ENCODE measurements at regions not wholly inside any gene's neighbourhood (a gene's known extent, or its start where the extent isn't known, plus 50 kb on each side); places are given as distances from the start of the nearest gene placed in this dataset.
A peak's percentile ranks its signal among the peaks of the same experiment; 100 is the strongest.
"Not testable (repeated sequence)": the region's sequence is repeated elsewhere in the genome, so short reads cannot be mapped to it uniquely, and the experiment has no call there.

DNA sequence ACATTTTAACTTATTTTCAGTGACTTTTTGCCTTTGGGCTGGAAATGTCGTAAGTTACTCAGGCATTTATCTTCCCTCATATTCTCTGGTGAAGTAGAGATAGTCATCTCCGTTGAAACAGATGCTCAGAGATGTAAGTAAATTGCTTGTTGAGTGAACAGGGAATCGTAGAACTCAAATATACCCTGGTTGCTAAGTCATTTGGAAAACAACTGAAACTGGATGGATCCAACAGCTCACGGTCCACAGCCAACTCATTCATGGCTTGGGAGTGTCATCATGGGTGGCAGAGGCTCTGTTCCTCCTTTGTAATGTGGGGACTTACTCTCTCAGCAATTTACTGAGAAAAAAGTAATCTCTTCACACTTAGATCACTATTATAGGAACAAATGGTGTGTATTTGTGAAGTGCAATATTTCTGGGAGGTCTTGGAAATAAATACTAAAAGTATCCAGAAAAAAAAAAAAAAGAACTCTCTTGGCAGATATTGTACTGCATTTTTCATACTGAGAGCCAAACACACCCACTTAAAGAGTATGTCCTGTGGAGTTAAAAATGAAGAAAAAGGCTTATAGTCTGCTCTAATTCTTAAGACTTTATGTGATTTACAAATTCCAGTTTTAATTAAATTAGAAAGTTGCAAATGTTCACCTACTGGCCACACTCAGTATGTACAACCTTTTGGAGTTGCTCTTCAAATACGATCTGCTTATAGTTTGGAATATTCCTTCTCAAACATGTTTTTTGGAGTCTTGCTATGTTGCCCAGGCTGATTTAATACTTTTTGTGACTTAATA is 107.4 kb downstream of the LEPR start:
- peak; percentile 43 for DNase-seq (ENCODE audit: low read depth)
- H3K9me3 ChIP-seq (ENCODE audit: control insufficient read depth, low read length) = no peaks in the 10 kb centered on the region
- no peaks in the 10 kb centered on the region for H3K36me3 ChIP-seq (ENCODE audit: control insufficient read depth, insufficient read depth, low read length, severe bottlenecking)
- peak overlapping the region; percentile 65 for H3K9ac ChIP-seq (ENCODE audit: low read length)
- H3K4me1 ChIP-seq (ENCODE audit: control insufficient read depth, insufficient read depth, low read length) = peaks cover 23% of the 10 kb centered on the region
- H3K27me3 ChIP-seq (replicated peaks; ENCODE audit: control insufficient read depth, insufficient read depth, low read length) = peaks cover 6% of the 10 kb centered on the region
- peak overlapping the region; percentile 73 for H3K4me3 ChIP-seq (ENCODE audit: low read length)

DNA sequence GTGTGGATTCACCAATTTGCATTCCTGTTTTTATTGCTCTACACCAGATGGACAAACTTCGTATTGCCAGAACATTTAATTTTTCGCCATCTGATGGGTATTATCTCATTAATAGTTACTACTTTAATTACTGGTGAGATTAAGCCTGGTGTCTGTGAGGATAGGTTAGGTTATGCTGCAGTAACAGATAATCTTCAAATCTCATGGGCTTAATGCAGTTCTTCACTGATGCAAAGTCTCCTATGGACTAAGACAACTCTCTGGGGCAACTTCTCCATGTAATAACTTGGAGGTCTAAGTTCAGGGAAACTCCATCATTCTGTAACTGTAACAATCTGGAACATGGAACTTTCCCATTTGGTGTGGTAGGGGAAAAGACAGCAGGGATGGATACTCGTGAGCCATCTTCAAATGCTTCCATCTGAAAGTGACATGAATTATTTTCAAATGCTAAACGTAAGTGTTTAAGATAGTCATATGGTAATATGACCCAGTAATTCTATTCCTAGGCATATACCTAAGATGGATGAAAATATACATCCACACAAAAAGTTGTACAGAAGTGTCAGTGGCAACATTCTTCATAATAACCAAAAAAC is 111.6 kb downstream of the LEPR start:
- H3K4me1 ChIP-seq (ENCODE audit: control insufficient read depth, insufficient read depth, low read length) = peaks cover 11% of the 10 kb centered on the region

DNA sequence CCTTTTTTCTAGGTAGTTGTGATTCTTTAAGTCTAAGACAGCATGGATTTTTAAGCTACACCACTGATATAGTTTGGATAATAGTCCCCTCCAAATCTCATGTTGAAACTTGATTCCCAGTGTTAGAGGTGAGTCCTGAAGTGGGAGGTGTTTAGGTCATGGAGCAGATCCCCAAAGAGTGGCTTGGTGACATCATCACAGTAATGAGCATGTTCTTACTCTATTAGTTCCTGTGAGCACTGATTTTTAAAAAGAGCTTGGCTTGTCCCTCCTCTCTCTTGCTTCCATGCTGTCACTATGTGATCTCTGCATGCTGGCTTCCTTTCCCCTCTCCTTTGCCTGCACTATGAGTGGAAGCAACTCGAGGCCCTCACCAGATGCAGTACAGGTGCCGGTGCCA is 115.5 kb downstream of the LEPR start:
- Histone ChIP-seq H3K9ac (ENCODE audit: low read length) (no peak overlapping the region), H3K27me3 (replicated peaks; ENCODE audit: control insufficient read depth, insufficient read depth, low read length) (no peaks in the 10 kb centered on the region), H3K4me3 (ENCODE audit: low read length) (no peak overlapping the region), H3K36me3 (ENCODE audit: control insufficient read depth, insufficient read depth, low read length, severe bottlenecking) (no peaks in the 10 kb centered on the region), H3K4me1 (ENCODE audit: control insufficient read depth, insufficient read depth, low read length) (no peaks in the 10 kb centered on the region), H3K9me3 (ENCODE audit: control insufficient read depth, low read length) (peaks cover 10% of the 10 kb centered on the region)
- no peak for DNase-seq (ENCODE audit: low read depth)

More for the DNA sequence above, 111.6 kb downstream of the LEPR start:
- Histone ChIP-seq H3K9me3 (ENCODE audit: control insufficient read depth, low read length) (peaks cover 10% of the 10 kb centered on the region), H3K27me3 (replicated peaks; ENCODE audit: control insufficient read depth, insufficient read depth, low read length) (no peaks in the 10 kb centered on the region), H3K9ac (ENCODE audit: low read length) (no peak overlapping the region), H3K36me3 (ENCODE audit: control insufficient read depth, insufficient read depth, low read length, severe bottlenecking) (no peaks in the 10 kb centered on the region), H3K4me3 (ENCODE audit: low read length) (no peak overlapping the region)
- DNase-seq (ENCODE audit: low read depth) = no peak

DNA sequence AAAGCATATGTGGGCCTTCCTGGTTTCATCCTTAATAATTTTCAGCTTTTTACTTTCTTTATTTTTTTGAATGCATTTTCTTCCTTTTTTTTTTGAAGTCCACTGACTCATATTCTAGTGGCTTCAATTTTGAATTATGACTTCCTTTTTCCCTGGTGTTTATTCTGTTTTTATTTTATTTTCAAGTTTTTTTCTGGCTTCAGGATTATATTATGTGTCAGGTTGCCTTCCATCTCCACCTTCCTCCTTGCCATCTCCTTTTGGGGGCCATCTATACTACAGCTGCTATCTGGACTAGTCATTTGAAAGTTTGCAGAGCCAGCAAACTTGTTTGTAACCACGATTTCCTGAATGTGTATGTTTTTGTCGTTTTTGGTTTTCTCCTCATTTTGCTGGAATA is 117.6 kb downstream of the LEPR start:
- no peak overlapping the region for H3K9ac ChIP-seq (ENCODE audit: low read length)
- peaks cover 10% of the 10 kb centered on the region for H3K9me3 ChIP-seq (ENCODE audit: control insufficient read depth, low read length)
- no peak overlapping the region for H3K4me3 ChIP-seq (ENCODE audit: low read length)
- DNase-seq (ENCODE audit: low read depth) = no peak
- no peaks in the 10 kb centered on the region for H3K4me1 ChIP-seq (ENCODE audit: control insufficient read depth, insufficient read depth, low read length)
- H3K27me3 ChIP-seq (replicated peaks; ENCODE audit: control insufficient read depth, insufficient read depth, low read length) = no peaks in the 10 kb centered on the region
- H3K36me3 ChIP-seq (ENCODE audit: control insufficient read depth, insufficient read depth, low read length, severe bottlenecking) = no peaks in the 10 kb centered on the region

DNA sequence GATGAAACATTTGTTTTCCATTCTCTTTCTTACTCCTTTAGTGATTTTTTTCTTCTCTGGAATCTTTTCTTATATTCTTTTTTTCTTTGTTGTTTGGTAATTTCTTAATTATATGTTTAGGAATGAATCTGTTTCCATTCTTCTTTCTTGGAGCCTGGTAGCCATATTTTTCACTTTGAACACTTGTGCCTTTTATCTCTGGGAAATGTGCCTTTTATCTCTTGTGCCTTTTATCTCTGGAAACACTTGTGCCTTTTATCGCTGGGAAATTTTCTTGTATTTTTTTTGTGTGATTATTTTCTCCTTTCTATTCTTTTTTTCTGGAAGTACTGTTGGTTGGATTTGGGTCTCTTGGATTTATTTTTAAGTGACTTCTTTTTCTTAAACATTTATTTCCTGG is 118.2 kb downstream of the LEPR start:
- no peak overlapping the region for H3K9ac ChIP-seq (ENCODE audit: low read length)
- no peaks in the 10 kb centered on the region for H3K4me1 ChIP-seq (ENCODE audit: control insufficient read depth, insufficient read depth, low read length)
- no peak overlapping the region for H3K4me3 ChIP-seq (ENCODE audit: low read length)
- DNase-seq (ENCODE audit: low read depth) = no peak
- peaks cover 4% of the 10 kb centered on the region for H3K9me3 ChIP-seq (ENCODE audit: control insufficient read depth, low read length)
- no peaks in the 10 kb centered on the region for H3K36me3 ChIP-seq (ENCODE audit: control insufficient read depth, insufficient read depth, low read length, severe bottlenecking)
- no peaks in the 10 kb centered on the region for H3K27me3 ChIP-seq (replicated peaks; ENCODE audit: control insufficient read depth, insufficient read depth, low read length)

DNA sequence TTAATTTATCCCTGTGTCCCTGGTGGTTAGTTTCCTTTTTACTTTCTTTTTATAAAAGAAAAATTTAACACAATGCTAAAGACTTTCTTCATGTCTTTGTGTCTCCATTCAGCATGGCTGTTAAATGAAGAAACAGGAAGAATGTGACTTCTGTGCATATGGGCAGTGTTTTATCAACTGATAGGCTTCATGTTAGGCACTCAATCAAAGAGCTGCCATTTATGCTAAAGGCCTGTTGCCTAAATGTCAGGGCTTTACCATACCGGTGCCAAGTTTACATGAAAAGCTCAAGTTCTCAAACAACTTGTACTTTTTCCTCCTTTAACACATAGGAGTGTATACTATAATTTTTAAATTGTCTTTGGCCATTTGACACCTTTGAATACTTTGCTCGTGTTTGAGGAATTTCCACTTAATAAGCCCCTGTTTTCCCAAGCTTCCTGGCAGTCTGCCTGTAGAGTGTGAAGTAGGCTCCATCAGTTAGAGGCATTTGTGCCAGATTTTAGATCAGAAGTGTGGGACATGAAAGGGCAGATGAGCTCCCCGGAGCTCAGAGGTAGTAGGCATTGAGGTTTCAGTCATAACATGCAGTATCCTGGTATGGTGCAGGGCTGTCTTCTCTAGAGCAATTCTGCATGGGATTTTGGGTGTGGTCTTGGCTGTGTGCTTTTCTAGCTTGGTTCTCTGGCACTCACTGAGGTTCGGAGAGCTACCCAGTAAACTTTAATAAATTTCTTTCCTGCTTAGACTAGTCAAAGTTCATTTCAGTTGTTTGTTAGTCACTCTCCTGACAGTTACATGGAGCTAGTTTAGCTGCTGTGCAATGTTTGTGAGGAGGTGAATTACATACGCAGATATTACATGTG is 119.0 kb downstream of the LEPR start:
- H3K27me3 ChIP-seq (replicated peaks; ENCODE audit: control insufficient read depth, insufficient read depth, low read length) = no peaks in the 10 kb centered on the region
- DNase-seq (ENCODE audit: low read depth) = no peak
- H3K36me3 ChIP-seq (ENCODE audit: control insufficient read depth, insufficient read depth, low read length, severe bottlenecking) = no peaks in the 10 kb centered on the region
- H3K4me1 ChIP-seq (ENCODE audit: control insufficient read depth, insufficient read depth, low read length) = no peaks in the 10 kb centered on the region
- no peak overlapping the region for H3K9ac ChIP-seq (ENCODE audit: low read length)
- H3K9me3 ChIP-seq (ENCODE audit: control insufficient read depth, low read length) = no peaks in the 10 kb centered on the region
- H3K4me3 ChIP-seq (ENCODE audit: low read length) = no peak overlapping the region

DNA sequence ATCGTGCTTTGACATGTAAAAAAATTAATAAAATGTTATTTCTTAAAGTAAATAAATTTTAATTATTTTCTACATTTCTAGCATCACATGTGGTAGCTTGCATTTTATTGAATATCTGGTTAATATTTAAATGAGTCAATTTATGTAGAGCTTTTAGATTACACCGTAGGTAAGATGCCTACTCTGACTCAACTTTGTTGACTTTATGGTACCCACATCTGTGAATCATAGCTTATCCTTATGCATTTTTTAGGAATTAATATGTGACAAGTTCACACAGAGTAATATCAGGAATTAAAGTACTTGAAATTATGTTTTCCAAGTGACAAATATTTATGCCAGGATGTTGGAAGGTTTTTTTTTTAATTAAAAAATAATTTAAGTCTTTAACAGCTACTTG is 120.7 kb downstream of the LEPR start:
- H3K4me3 ChIP-seq (ENCODE audit: low read length) = no peak overlapping the region
- H3K9me3 ChIP-seq (ENCODE audit: control insufficient read depth, low read length) = no peaks in the 10 kb centered on the region
- H3K27me3 ChIP-seq (replicated peaks; ENCODE audit: control insufficient read depth, insufficient read depth, low read length) = no peaks in the 10 kb centered on the region
- H3K36me3 ChIP-seq (ENCODE audit: control insufficient read depth, insufficient read depth, low read length, severe bottlenecking) = no peaks in the 10 kb centered on the region
- DNase-seq (ENCODE audit: low read depth) = no peak
- H3K4me1 ChIP-seq (ENCODE audit: control insufficient read depth, insufficient read depth, low read length) = no peaks in the 10 kb centered on the region
- H3K9ac ChIP-seq (ENCODE audit: low read length) = no peak overlapping the region

DNA sequence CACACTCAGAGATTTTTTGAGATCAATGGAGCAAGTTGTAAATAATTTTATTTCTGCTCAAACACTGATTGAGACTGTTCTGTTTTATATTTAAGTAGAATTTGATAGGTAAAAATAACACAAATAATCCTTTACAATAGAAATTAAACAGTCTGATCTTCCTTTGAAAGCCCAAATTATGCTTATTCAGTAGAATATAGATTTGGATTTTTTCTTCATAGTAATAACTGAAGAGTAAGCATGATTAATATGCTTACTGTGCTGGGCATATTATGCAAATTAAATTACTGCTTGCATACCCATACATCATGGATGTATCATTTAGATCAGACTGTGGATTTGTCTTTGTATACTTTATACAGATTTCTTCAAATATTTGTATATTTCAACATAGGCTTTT is 121.4 kb downstream of the LEPR start:
- Histone ChIP-seq H3K4me1 (ENCODE audit: control insufficient read depth, insufficient read depth, low read length) (no peaks in the 10 kb centered on the region), H3K9ac (ENCODE audit: low read length) (no peak overlapping the region), H3K27me3 (replicated peaks; ENCODE audit: control insufficient read depth, insufficient read depth, low read length) (no peaks in the 10 kb centered on the region), H3K36me3 (ENCODE audit: control insufficient read depth, insufficient read depth, low read length, severe bottlenecking) (no peaks in the 10 kb centered on the region), H3K4me3 (ENCODE audit: low read length) (no peak overlapping the region), H3K9me3 (ENCODE audit: control insufficient read depth, low read length) (no peaks in the 10 kb centered on the region)
- DNase-seq (ENCODE audit: low read depth) = no peak

DNA sequence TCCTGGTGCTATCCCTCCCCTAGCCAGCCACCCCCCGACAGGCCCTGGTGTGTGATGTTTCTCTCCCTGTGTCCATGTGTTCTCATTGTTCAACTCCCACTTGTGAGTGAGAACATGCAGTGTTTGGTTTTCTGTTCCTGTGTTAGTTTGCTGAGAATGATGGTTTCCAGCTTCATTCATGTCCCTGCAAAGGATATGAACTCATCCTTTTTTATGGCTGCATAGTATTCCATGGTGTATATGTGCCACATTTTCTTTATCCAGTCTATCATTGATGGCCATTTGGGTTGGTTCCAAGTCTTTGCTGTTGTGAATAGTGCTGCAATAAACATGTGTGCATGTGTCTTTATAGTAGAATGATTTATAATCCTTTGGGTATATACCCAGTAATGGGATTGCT is 122.1 kb downstream of the LEPR start:
- H3K4me1 ChIP-seq (ENCODE audit: control insufficient read depth, insufficient read depth, low read length); H3K4me3 ChIP-seq (ENCODE audit: low read length); H3K36me3 ChIP-seq (ENCODE audit: control insufficient read depth, insufficient read depth, low read length, severe bottlenecking); H3K9me3 ChIP-seq (ENCODE audit: control insufficient read depth, low read length); H3K27me3 ChIP-seq (replicated peaks; ENCODE audit: control insufficient read depth, insufficient read depth, low read length); H3K9ac ChIP-seq (ENCODE audit: low read length); DNase-seq (ENCODE audit: low read depth): not testable (repeated sequence)

DNA sequence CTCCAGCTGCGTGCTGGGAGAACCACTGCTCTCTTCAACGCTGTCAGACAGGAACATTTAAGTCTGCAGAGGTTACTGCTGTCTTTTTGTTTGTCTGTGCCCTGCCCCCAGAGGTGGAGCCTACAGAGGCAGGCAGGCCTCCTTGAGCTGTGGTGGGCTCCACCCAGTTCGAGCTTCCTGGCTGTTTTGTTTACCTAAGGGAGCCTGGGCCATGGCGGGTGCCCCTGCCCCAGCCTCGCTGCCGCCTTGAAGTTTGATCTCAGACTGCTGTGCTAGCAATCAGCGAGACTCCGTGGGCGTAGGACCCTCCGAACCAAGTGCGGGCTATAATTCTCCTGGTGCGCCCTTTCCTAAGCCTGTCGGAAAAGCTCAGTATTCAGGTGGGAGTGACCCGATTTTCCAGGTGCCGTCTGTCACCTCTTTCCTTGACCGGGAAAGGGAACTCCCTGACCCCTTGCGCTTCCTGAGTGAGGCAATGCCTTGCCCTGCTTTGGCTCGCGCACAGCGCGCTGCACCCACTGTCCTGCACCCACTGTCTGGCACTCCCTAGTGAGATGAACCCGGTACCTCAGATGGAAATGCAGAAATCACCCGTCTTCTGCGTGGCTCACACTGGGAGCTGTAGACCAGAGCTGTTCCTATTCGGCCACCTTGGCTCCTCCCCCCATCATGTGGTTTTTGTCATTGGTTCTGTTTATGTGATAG is 130.0 kb downstream of the LEPR start:
- not testable (repeated sequence) for H3K27me3 ChIP-seq (replicated peaks; ENCODE audit: control insufficient read depth, insufficient read depth, low read length); H3K9me3 ChIP-seq (ENCODE audit: control insufficient read depth, low read length); DNase-seq (ENCODE audit: low read depth); H3K4me1 ChIP-seq (ENCODE audit: control insufficient read depth, insufficient read depth, low read length); H3K36me3 ChIP-seq (ENCODE audit: control insufficient read depth, insufficient read depth, low read length, severe bottlenecking); H3K4me3 ChIP-seq (ENCODE audit: low read length); H3K9ac ChIP-seq (ENCODE audit: low read length)

DNA sequence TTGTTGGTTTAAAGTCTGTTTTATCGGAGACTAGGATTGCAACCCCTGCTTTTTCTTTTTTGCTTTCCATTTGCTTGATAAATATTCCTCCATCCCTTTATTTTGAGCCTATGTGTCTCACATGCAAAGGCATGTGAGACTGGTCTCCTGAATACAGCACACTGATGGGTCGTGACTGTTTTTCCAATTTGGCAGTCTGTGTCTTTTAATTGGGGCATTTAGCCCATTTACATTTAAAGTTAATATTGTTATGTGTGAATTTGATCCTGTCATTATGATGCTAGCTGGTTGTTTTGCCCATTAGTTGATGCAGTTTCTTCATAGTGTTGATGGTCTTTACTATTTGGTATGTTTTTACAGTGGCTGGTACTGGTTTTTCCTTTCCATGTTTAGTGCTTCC is 132.0 kb downstream of the LEPR start:
- H3K9ac ChIP-seq (ENCODE audit: low read length); H3K36me3 ChIP-seq (ENCODE audit: control insufficient read depth, insufficient read depth, low read length, severe bottlenecking); H3K4me3 ChIP-seq (ENCODE audit: low read length); H3K27me3 ChIP-seq (replicated peaks; ENCODE audit: control insufficient read depth, insufficient read depth, low read length); H3K4me1 ChIP-seq (ENCODE audit: control insufficient read depth, insufficient read depth, low read length); DNase-seq (ENCODE audit: low read depth); H3K9me3 ChIP-seq (ENCODE audit: control insufficient read depth, low read length): not testable (repeated sequence)
